GM21515 (cell line): ENCODE measurements at regions not wholly inside any gene's neighbourhood (a gene's known extent, or its start where the extent isn't known, plus 50 kb on each side); places are given as distances from the start of the nearest gene placed in this dataset.

Source experiments
- ATAC-seq: cut with Tn5 transposase; IDR thresholded peaks from one replicate; pipeline ENCODE4 v1.9.1; 2021; ENCODE audit not compliant: unreplicated experiment

GRCh38 chr1:221643404-221644144, 98.3 kb downstream of the DUSP10 start:
- peak; percentile 74 for ATAC-seq

- ATAC-seq = peak; percentile 21
Measured at GRCh38 chr1:221644145-221644448, 97.8 kb downstream of the DUSP10 start.

GRCh38 chr1:221644663-221645258, 97.1 kb downstream of the DUSP10 start:
- peak; percentile 20 for ATAC-seq

- ATAC-seq = no peak
Measured at GRCh38 chr1:221648201-221648600, 93.7 kb downstream of the DUSP10 start.
